HG02642 (cell line): ENCODE measurements at regions not wholly inside any gene's neighbourhood (a gene's known extent, or its start where the extent isn't known, plus 50 kb on each side); places are given as distances from the start of the nearest gene placed in this dataset.
"Not testable (repeated sequence)": the region's sequence is repeated elsewhere in the genome, so short reads cannot be mapped to it uniquely, and the experiment has no call there.

Experiments used
- ATAC-seq: cut with Tn5 transposase; IDR thresholded peaks from one replicate; pipeline ENCODE4 v1.9.1; 2021; ENCODE audit warnings: mild to moderate bottlenecking; ENCODE audit not compliant: unreplicated experiment, poor library complexity

DNA sequence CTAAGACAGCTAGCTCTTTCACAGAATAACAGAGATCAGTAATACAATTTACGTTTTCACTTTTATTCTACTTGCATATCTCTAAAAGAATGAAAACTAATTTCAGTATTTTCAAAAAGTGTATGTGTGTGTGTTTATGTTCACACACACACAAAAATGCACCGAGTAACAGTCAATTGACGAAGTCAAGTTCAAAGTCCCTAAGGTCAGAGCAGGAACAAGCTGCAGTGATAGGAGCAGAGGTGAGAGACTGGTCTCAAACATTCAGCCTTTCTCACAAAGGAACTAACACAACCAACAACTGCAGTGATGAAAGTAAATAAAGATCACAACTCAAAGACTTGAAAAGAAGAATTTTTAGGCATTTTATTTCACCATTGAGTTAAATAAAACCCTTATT is 429.7 kb downstream of the C12orf50 start:
- no peak for ATAC-seq

DNA sequence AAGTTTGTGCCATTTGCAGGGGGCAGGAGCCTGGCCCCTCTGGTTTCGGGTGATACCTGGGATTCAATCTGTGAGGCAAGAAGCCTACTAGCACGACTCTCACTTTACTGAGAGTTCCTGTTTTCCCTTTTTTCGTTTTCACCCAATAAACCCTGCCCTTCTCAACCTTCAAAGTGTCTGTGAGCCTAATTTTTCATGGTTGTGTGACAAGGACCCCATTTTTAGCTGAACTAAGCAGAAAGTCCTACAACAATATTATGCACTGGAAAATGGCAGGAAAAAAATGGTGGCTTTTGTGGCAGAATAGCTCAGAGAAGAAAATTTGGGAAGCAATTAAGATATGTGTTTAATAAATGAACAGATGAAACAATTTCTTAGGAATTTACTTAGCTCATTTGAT is 432.1 kb downstream of the C12orf50 start:
- ATAC-seq = no peak

- no peak for ATAC-seq
These were observed 432.6 kb downstream of the C12orf50 start for GRCh38 chr12:87596636-87597035.

- no peak for ATAC-seq
These were observed 433.1 kb downstream of the C12orf50 start for GRCh38 chr12:87596134-87596533.

GRCh38 chr12:87585882-87586557 is 443.2 kb downstream of the C12orf50 start:
- no peak for ATAC-seq

DNA sequence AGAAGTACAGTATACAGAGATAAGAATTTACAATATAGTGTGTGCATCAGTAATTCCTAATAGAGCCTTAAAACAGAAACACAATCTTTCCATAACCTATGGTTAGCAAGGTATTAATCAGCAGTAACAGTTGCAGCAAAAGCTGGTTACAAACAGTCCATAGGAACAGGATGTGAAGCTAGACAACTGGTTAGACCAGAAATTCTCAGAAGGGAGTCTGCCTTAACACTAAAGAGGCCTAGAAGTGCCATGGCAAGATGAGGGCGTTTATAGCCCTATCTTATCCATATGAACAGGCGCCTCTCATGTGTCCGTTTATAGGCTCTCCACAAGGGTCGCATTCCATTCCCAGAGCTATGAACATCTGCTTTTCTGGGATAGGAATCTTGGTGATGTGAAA is 450.1 kb downstream of the C12orf50 start:
- ATAC-seq = not testable (repeated sequence)

GRCh38 chr12:87575906-87576305 is 453.3 kb downstream of the C12orf50 start:
- no peak for ATAC-seq

DNA sequence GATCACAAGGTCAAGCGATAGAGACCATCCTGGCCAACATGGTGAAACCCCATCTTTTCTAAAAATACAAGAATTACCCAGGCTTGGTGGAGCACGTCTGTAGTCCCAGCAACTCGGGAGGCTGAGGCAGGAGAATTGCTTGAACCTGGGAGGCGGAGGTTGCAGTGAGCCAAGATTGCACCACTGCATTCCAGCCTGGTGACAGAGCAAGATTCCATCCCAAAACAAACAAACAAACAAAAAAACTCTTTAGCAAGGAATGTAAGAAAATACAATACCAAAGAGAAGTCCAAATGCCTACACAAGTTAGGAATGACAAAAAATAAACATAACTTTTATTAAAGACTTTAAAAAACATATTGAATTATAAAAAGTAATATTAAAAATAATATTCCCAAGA is 462.3 kb downstream of the C12orf50 start:
- ATAC-seq = not testable (repeated sequence)

- ATAC-seq = no peak
These were observed 472.2 kb downstream of the C12orf50 start for GRCh38 chr12:87556985-87557384.

- not testable (repeated sequence) for ATAC-seq
These were observed 498.0 kb downstream of the C12orf50 start for GRCh38 chr12:87531213-87531612.

- ATAC-seq = no peak
These were observed 499.8 kb downstream of the C12orf50 start for GRCh38 chr12:87529413-87529812.

DNA sequence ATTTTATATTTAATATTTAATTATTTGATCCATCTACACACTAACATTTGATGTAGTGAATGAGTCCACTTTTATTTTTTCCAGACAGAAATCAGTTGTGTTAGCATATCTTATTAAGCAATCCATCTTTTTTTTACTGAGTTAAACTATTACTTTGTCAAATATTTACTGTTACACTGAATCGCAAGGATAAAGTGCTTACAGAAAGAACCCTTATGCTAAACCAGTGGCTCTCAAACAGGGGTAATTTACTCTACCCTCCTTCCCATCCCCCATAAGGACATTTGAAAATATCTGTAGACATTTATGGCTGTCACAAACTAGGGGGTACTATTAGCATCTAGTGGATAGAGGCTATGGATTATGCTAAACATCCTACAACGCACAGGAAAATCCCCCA is 508.2 kb downstream of the C12orf50 start:
- no peak for ATAC-seq

GRCh38 chr12:87518481-87518880 is 510.7 kb downstream of the C12orf50 start:
- no peak for ATAC-seq

DNA sequence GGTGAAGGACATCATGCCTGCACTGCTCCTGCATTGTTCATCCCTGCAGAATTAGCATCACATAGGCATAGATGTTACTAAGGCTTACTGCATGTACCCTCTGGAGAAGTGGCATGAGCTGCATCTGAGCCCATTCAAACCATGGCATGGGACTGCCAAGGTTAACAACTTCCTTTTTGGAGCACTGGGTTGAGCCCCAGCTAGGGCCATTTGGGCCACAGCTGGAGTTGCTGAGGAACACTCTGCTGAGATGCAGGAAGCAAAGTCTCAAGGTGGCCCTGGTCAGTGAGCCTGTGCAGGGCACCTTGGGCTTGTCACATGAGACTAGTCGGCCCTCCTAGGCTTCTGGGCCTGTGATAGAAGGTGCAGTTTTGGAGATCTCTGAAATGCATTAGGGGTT is 511.2 kb downstream of the C12orf50 start:
- ATAC-seq = no peak

DNA sequence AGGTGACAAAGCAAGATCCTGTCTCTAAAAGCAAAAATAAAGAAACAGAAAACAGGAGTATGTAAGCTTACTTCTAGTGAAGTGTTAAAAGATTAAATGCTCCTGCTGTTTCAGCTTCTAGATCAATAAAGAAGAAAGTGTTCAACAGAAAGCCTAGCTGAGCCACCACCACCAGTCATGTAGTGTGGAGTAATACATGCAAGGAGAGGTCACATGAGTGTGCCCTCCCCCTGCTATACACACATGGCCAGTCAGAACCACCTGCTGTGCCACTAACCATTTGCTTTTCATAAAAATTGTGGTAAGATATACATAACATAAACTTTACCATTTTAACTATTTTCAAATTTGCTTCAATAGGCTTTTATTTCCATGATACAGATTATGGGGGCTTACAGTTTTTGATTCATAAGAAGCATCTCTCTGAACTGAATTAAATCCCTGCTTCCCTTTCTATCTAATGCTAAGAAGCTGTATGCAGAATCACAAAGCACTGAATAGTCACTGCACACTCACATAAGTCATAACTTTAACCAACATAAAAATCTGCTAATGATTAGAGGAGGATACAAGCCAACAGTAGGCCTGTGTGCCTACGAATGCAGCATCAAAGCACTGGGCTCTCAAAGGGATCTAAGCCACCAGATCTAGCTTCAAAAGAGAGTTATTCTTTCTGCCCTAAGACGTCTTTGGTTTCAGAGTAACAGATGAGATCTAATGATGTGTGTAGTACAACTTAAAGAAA is 515.5 kb downstream of the C12orf50 start:
- ATAC-seq = no peak

GRCh38 chr12:87511371-87511770 is 517.8 kb downstream of the C12orf50 start:
- ATAC-seq = no peak

GRCh38 chr12:87509237-87509820 is 519.9 kb downstream of the C12orf50 start:
- ATAC-seq = no peak

DNA sequence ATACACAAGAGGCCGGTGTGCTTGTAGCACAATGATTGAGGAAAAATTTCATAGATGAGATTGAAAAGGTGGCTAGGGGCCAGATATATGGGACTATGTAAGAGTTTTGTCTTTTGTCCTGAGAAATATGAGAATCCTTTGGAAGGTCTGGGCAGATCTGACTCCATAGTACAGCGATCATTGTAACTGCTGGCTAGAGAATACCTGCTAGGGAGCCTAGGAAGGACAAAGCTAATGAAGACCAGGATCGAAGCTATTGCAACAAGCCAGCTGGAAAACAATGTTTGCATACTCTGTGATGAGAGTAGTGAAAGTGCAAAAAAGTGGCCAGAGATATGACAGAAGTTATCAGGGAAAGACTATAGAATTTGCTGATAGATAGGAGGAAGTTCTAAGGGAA is 537.6 kb downstream of the C12orf50 start:
- ATAC-seq = no peak

DNA sequence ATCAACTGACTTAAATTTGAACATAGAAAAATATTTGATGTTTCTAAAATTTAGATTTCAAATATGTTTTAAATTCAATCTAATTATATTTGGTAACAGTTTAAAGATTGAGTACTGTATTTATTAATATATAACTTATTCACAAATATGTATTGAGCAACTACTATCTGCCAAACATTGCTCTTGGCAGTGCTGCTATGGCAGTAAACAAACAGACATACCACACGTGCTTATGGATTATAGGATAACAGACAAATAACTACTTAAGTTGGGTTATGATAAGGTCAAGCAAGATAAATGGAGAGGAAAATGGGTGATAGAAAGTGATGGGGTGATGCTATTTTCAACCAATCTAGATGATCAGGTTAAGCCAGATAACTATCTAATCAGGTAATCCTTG is 538.1 kb downstream of the C12orf50 start:
- no peak for ATAC-seq

GRCh38 chr12:87469295-87469694 is 559.9 kb downstream of the C12orf50 start:
- no peak for ATAC-seq

- ATAC-seq = no peak
These were observed 561.3 kb downstream of the C12orf50 start for GRCh38 chr12:87467936-87468335.

GRCh38 chr12:87464565-87464964 is 564.6 kb downstream of the C12orf50 start:
- no peak for ATAC-seq
